Peyer's patch (tissue), 4 donors: ENCODE measurements at regions not wholly inside any gene's neighbourhood (a gene's known extent, or its start where the extent isn't known, plus 50 kb on each side); places are given as distances from the start of the nearest gene placed in this dataset.

ENCODE experiments used
- CTCF ChIP-seq, 6 experiments: fragments of 450-650 bp in 4 of 6; fragments of 200-600 bp in 2 of 6; sonication (generic) in 1 of 6; IDR thresholded peaks; one replicate each; pipeline ENCODE4 v1.5.1; 2017 to 2019; ENCODE audit warnings: antibody characterized with exemption in 6 of 6, mild to moderate bottlenecking in 3 of 6, moderate library complexity in 1 of 6
- POLR2A ChIP-seq, 2 donors: fragments of 450-650 bp; IDR thresholded peaks; one replicate each; pipeline ENCODE4 v1.5.1; 2017; ENCODE audit warnings: antibody characterized with exemption in 2 of 2, mild to moderate bottlenecking in 2 of 2, moderate library complexity in 2 of 2

- TF ChIP-seq CTCF (IDR thresholded peaks at IDR 0.05) (no peak), POLR2A (IDR thresholded peaks at IDR 0.05) (no peak)
Observed at GRCh38 chr7:45456747-45457524, 117.2 kb upstream of the ADCY1 start.
